K562 (cell line): ENCODE measurements at regions not wholly inside any gene's neighbourhood (a gene's known extent, or its start where the extent isn't known, plus 50 kb on each side); places are given as distances from the start of the nearest gene placed in this dataset.
A peak's percentile ranks its signal among the peaks of the same experiment; 100 is the strongest.

Experiments used
- BRD9 ChIP-seq: fragments of 450-650 bp; IDR thresholded peaks from 2 replicates; pipeline ENCODE4 v1.6.1; 2018; ENCODE audit warnings: low read depth; ENCODE audit not compliant: partially characterized antibody
- CEBPG ChIP-seq, 3 experiments: fragments of 200-800 bp in 1 of 3; sonication (Bioruptor generic) in 1 of 3; sonication (generic) in 1 of 3; formaldehyde crosslinking in 1 of 3; IDR thresholded peaks in 2 of 3; conservative IDR thresholded peaks in 1 of 3; 2 replicates each; pipeline versions ENCODE4 v1.6.1 to v1.8.0; 2016 to 2022; ENCODE audit warnings: missing compliant biosample characterization in 2 of 3, missing genetic modification characterization in 2 of 3, mild to moderate bottlenecking in 1 of 3, missing genetic modification reagents in 1 of 3
- CHCHD3 ChIP-seq: fragments of 250-450 bp; sonication (Bioruptor Pico); IDR thresholded peaks from 2 replicates; pipeline ENCODE4 v2.1.2; 2022; ENCODE audit warnings: mild to moderate bottlenecking
- DACH1 ChIP-seq: fragments of 450-650 bp; IDR thresholded peaks from 2 replicates; pipeline ENCODE4 v1.6.1; 2018; ENCODE audit not compliant: partially characterized antibody
- DLX4 ChIP-seq: fragments of 250-450 bp; sonication (Bioruptor Pico); IDR thresholded peaks from 2 replicates; pipeline ENCODE4 v1.6.1; 2021; ENCODE audit warnings: mild to moderate bottlenecking
- HES1 ChIP-seq: fragments of 450-650 bp; IDR thresholded peaks from 2 replicates; pipeline ENCODE4 v1.6.1; 2016; ENCODE audit warnings: low read depth, mild to moderate bottlenecking, moderate library complexity
- MYNN ChIP-seq, 2 experiments: sonication (generic); formaldehyde crosslinking in 1 of 2; IDR thresholded peaks; 2 replicates each; pipeline versions ENCODE4 v1.5.0 to v1.6.1; 2016 to 2020; ENCODE audit warnings: antibody characterized with exemption in 1 of 2, missing genetic modification reagents in 1 of 2
- NFIX ChIP-seq: fragments of 250-450 bp; sonication (Bioruptor Pico); IDR thresholded peaks from 2 replicates; pipeline ENCODE4 v1.4.0; 2020; ENCODE audit warnings: low read depth, mild to moderate bottlenecking, moderate library complexity
- NFRKB ChIP-seq: fragments of 450-650 bp; IDR thresholded peaks from 2 replicates; pipeline ENCODE4 v1.6.1; 2016; ENCODE audit warnings: low read depth
- SAP30 ChIP-seq: fragments of 200-600 bp; sonication (generic); IDR thresholded peaks from 2 replicates; pipeline ENCODE4 v1.6.1; 2012; ENCODE audit warnings: borderline replicate concordance, low read depth, mild to moderate bottlenecking, moderate library complexity, low read length, control low read depth, inconsistent platforms; ENCODE audit not compliant: insufficient read depth, poor library complexity, severe bottlenecking
- SMAD1 ChIP-seq: fragments of 150-350 bp; IDR thresholded peaks from 2 replicates; pipeline ENCODE4 v1.6.1; 2014; ENCODE audit warnings: low read length, low read depth; ENCODE audit not compliant: partially characterized antibody
- SPI1 ChIP-seq: IDR thresholded peaks from 2 replicates; pipeline ENCODE4 v1.6.1; 2011; ENCODE audit warnings: low read depth, low read length, control low read depth, borderline replicate concordance
- U2AF1 ChIP-seq: fragments of 200-400 bp; formaldehyde crosslinking; optimal IDR thresholded peaks from 2 replicates; pipeline ENCODE3; 2017; ENCODE audit warnings: mild to moderate bottlenecking, low read depth, low read length, moderate library complexity
- ZBTB7A ChIP-seq: IDR thresholded peaks from 2 replicates; pipeline ENCODE4 v1.6.1; 2011; ENCODE audit warnings: low read depth, mild to moderate bottlenecking, low read length, moderate library complexity, borderline replicate concordance; ENCODE audit not compliant: control insufficient read depth
- ZHX1 ChIP-seq: fragments of 150-350 bp; conservative IDR thresholded peaks from 2 replicates; pipeline ENCODE4 v1.6.1; 2014; ENCODE audit warnings: low read length
- ZNF146 ChIP-seq: IDR thresholded peaks from one replicate; pipeline ENCODE4 v1.6.1; 2018; ENCODE audit warnings: missing compliant biosample characterization; ENCODE audit not compliant: unreplicated experiment
- ZNF398 ChIP-seq: fragments of 250-450 bp; sonication (Bioruptor Pico); IDR thresholded peaks from 2 replicates; pipeline ENCODE4 v1.8.0; 2021; ENCODE audit warnings: moderate library complexity, mild to moderate bottlenecking, inconsistent platforms
- ZNF41 ChIP-seq: fragments of 250-450 bp; sonication (Bioruptor Pico); conservative IDR thresholded peaks from 2 replicates; pipeline ENCODE4 v1.4.0; 2020; ENCODE audit warnings: mild to moderate bottlenecking
- ZNF57 ChIP-seq: fragments of 450-650 bp; formaldehyde crosslinking; IDR thresholded peaks from 2 replicates; pipeline ENCODE4 v1.4.0; 2020; ENCODE audit warnings: mild to moderate bottlenecking, moderate library complexity
- ZNF695 ChIP-seq: fragments of 450-650 bp; formaldehyde crosslinking; IDR thresholded peaks from 2 replicates; pipeline ENCODE4 v1.4.0; 2020; ENCODE audit warnings: mild to moderate bottlenecking, moderate library complexity

DNA sequence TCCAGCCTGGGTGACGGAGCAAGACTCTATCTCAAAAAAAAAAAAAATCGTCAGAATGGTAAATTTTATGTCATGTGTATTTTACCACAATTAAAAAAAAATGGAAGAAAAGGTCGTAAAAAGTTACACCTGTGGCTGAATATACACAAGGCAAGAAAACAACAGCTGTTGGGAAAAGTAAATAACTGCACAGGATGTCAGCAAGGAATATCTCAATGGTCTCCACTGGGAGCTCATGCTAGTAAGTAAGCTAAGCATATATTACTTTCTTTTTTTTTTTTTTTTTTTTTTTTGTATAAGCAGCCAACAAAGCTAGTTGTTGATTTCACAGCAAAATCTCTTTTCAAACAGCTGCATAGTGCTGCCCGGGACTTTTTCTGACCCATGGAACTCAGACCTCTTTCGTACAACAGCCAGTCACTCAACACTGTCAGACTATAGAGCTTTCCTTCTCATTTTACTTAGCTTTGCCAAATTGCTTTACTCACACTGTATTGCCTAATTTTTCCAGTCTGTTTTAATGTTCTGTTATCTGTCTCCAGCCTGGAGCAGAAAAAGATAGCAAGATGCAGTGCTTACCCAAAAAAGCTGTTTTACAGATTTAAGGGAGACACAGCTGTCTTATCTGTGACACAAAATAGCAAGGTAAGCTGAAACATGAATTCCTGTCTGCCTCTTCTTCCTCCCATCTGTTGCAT lies 175.9 kb downstream of the ENC1 start (continued):
- TF ChIP-seq MYNN (IDR thresholded peaks at IDR 0.05) (no peak), MYNN (CRISPR knock-in tag; IDR thresholded peaks at IDR 0.05) (no peak), ZNF41 (CRISPR knock-in tag) (no peak), ZNF146 (CRISPR knock-in tag) (no peak), BRD9 (no peak), CEBPG (CRISPR knock-in tag; IDR thresholded peaks at IDR 0.05) (peak; percentile 49; the same call in 1 of the 2 replicates), CEBPG (tag; conservative IDR thresholded peaks at IDR 0.05 in 1 of 2, IDR thresholded peaks at IDR 0.05 in 1 of 2) (peak; percentile 28 to 37; a peak in 3 of 4 replicates), U2AF1 (no peak), ZHX1 (no peak), DACH1 (no peak), SMAD1 (no peak), NFIX (CRISPR knock-in tag) (no peak), ZBTB7A (no peak), HES1 (no peak), ZNF398 (no peak), SAP30 (no peak), NFRKB (no peak), CHCHD3 (CRISPR knock-in tag) (no peak), SPI1 (no peak), DLX4 (no peak), ZNF695 (CRISPR knock-in tag) (no peak), ZNF57 (no peak)
